ENCODE measurements at regions not wholly inside any gene's neighbourhood (a gene's known extent, or its start where the extent isn't known, plus 50 kb on each side); places are given as distances from the start of the nearest gene placed in this dataset.
A peak's percentile ranks its signal among the peaks of the same experiment; 100 is the strongest.
"Not testable (repeated sequence)": the region's sequence is repeated elsewhere in the genome, so short reads cannot be mapped to it uniquely, and the experiment has no call there.

DNA sequence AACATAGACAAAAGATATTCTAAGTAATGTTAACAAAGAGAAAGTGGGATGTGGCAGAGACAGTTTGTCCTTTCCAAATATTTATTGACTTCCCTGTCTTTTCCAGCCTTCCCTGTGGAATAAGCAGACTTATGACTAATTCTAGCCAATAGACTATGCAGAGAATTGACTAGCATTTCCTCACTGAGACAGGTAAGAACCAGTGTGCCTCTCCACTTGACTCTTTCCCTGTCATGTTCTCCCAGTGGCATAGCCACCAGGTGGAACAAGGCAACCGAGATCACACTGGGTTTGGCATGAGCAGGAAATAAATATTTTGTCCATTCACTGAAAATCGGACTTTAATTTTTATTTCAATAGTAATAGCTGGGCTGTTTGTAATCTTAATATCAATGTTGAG is 168.1 kb upstream of the CTAGE1 start:
- Histone ChIP-seq H3K79me2 (ENCODE audit: control insufficient read depth, insufficient read depth, low read length) (no peaks in the 10 kb centered on the region), H3K23ac (ENCODE audit: low read length) (no peak overlapping the region), H4K5ac (ENCODE audit: low read length) (no peak overlapping the region), H4K8ac (ENCODE audit: low read depth, low read length) (no peak overlapping the region), H2BK5ac (ENCODE audit: low read length) (no peak overlapping the region), H3K4ac (ENCODE audit: low read depth, low read length) (no peak overlapping the region), H3K56ac (ENCODE audit: low read length) (no peak overlapping the region), H3K27me3 (ENCODE audit: insufficient read depth, low read length, poor library complexity) (no peaks in the 10 kb centered on the region), H3K4me3 (ENCODE audit: low read length) (no peak overlapping the region), H3K27ac (ENCODE audit: low read depth, low read length) (no peak overlapping the region), H2AK5ac (ENCODE audit: low read length) (no peak overlapping the region), H3K9ac (ENCODE audit: low read length) (no peak overlapping the region), H2BK120ac (ENCODE audit: low read depth, low read length) (no peak overlapping the region), H3K4me1 (ENCODE audit: control insufficient read depth, low read depth, low read length) (no peaks in the 10 kb centered on the region), H3K79me1 (ENCODE audit: low read length) (no peaks in the 10 kb centered on the region), H2BK15ac (replicated peaks; ENCODE audit: low read depth) (no peak overlapping the region), H3K36me3 (ENCODE audit: control insufficient read depth, insufficient read depth, low read length) (no peaks in the 10 kb centered on the region), H3K4me2 (ENCODE audit: low read length) (no peak overlapping the region), H3K18ac (ENCODE audit: low read length) (no peak overlapping the region)
- no peak for DNase-seq
- WGBS (ENCODE audit: extremely low coverage, insufficient coverage, low lambda C conversion rate) = no CpG with 5 or more reads among the region's 2 CpGs

DNA sequence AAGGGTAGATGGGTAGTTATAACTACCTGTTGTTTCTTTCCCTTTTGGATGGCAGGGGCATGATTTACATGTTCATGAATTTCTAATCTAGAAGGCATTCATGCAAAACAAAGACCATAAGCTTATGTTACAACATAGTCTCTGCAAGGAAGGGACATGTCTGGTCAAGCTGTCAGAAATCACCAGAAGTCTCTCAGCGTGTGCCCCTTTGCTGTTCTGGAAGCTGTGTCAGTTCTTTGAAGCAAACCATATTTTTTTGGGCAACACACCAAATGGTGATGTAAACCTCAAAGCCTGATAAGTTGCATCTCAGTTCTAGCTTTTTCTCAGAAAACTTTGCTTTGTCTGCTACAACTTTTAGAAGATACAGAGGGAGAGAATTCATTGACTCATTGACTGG is 173.5 kb upstream of the CTAGE1 start:
- Histone ChIP-seq H3K23ac (ENCODE audit: low read length) (no peak overlapping the region), H3K4me1 (ENCODE audit: control insufficient read depth, low read depth, low read length) (no peaks in the 10 kb centered on the region), H3K4me2 (ENCODE audit: low read length) (no peak overlapping the region), H3K56ac (ENCODE audit: low read length) (no peak overlapping the region), H2BK120ac (ENCODE audit: low read depth, low read length) (no peak overlapping the region), H3K79me1 (ENCODE audit: low read length) (no peaks in the 10 kb centered on the region), H2AK5ac (ENCODE audit: low read length) (no peak overlapping the region), H4K8ac (ENCODE audit: low read depth, low read length) (no peak overlapping the region), H2BK5ac (ENCODE audit: low read length) (no peak overlapping the region), H3K36me3 (ENCODE audit: control insufficient read depth, insufficient read depth, low read length) (no peaks in the 10 kb centered on the region), H3K79me2 (ENCODE audit: control insufficient read depth, insufficient read depth, low read length) (no peaks in the 10 kb centered on the region), H3K4ac (ENCODE audit: low read depth, low read length) (no peak overlapping the region), H3K9ac (ENCODE audit: low read length) (no peak overlapping the region), H4K5ac (ENCODE audit: low read length) (no peak overlapping the region), H3K4me3 (ENCODE audit: low read length) (no peak overlapping the region), H3K27ac (ENCODE audit: low read depth, low read length) (no peak overlapping the region), H2BK15ac (replicated peaks; ENCODE audit: low read depth) (no peak overlapping the region), H3K18ac (ENCODE audit: low read length) (no peak overlapping the region), H3K27me3 (ENCODE audit: insufficient read depth, low read length, poor library complexity) (no peaks in the 10 kb centered on the region)
- DNase-seq = no peak
- no CpG with 5 or more reads among the region's 1 CpG for WGBS (ENCODE audit: extremely low coverage, insufficient coverage, low lambda C conversion rate)

DNA sequence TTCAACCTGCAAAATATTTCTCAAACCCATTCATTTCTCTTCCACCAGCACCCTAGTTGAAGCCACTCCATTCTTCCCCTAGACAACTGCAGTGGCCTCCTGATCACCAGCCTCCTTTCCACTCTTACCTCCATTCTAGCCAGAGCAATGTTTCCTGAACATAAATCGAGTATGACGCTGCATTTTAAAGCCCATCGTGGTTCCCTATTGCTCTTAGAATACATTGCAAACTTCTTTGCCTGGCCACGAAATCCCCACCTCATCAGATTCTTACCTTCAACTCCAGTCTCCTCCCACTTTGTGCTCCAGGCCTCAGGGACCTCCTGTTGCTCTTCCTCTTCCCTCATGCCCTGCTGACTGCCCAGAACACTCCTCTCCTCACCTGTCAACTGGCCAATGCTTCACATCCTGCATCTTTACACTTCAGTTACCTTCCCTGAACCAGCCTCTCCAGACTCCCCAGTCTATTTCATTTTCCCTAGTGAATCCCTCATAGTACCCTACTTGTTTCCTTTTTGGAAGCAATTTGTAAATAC is 176.5 kb upstream of the CTAGE1 start:
- Histone ChIP-seq H3K4ac (ENCODE audit: low read depth, low read length) (no peak overlapping the region), H4K8ac (ENCODE audit: low read depth, low read length) (no peak overlapping the region), H2BK15ac (replicated peaks; ENCODE audit: low read depth) (no peak overlapping the region), H3K36me3 (ENCODE audit: control insufficient read depth, insufficient read depth, low read length) (no peaks in the 10 kb centered on the region), H3K4me3 (ENCODE audit: low read length) (no peak overlapping the region), H3K4me2 (ENCODE audit: low read length) (no peak overlapping the region), H2BK5ac (ENCODE audit: low read length) (no peak overlapping the region), H2BK120ac (ENCODE audit: low read depth, low read length) (no peak overlapping the region), H3K18ac (ENCODE audit: low read length) (no peak overlapping the region), H3K56ac (ENCODE audit: low read length) (no peak overlapping the region), H3K23ac (ENCODE audit: low read length) (no peak overlapping the region), H3K9ac (ENCODE audit: low read length) (no peak overlapping the region), H3K79me1 (ENCODE audit: low read length) (no peaks in the 10 kb centered on the region), H2AK5ac (ENCODE audit: low read length) (no peak overlapping the region), H4K5ac (ENCODE audit: low read length) (no peak overlapping the region), H3K27ac (ENCODE audit: low read depth, low read length) (no peak overlapping the region), H3K27me3 (ENCODE audit: insufficient read depth, low read length, poor library complexity) (no peaks in the 10 kb centered on the region), H3K79me2 (ENCODE audit: control insufficient read depth, insufficient read depth, low read length) (no peaks in the 10 kb centered on the region), H3K4me1 (ENCODE audit: control insufficient read depth, low read depth, low read length) (no peaks in the 10 kb centered on the region)
- no CpG with 5 or more reads among the region's 4 CpGs for WGBS (ENCODE audit: extremely low coverage, insufficient coverage, low lambda C conversion rate)
- DNase-seq = peak; percentile 33

DNA sequence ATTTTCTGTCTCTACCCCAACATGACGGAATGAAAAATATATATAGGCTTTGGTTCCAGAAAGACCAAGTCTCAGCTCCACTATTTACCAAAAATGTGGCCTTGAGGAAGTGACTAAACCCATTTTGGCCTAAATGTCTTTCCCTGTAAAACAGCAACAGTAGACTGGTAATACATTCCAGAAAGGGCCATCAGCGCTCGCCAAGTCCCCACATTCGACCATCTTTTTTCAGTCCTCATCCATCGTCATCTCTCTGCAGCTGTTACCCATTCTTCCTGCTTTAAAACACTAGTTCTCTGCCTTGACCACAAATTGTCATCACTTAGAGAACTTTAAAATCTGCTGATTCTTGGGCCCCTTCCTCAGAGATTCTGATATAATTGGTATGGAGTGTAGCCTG is 183.8 kb upstream of the CTAGE1 start:
- no peak overlapping the region for H3K56ac ChIP-seq (ENCODE audit: low read length)
- no peak overlapping the region for H3K4ac ChIP-seq (ENCODE audit: low read depth, low read length)
- no peak overlapping the region for H2BK120ac ChIP-seq (ENCODE audit: low read depth, low read length)
- H3K4me3 ChIP-seq (ENCODE audit: low read length) = no peak overlapping the region
- no peak overlapping the region for H2AK5ac ChIP-seq (ENCODE audit: low read length)
- DNase-seq = no peak
- H3K27ac ChIP-seq (ENCODE audit: low read depth, low read length) = no peak overlapping the region
- no peaks in the 10 kb centered on the region for H3K79me1 ChIP-seq (ENCODE audit: low read length)
- no peak overlapping the region for H3K4me2 ChIP-seq (ENCODE audit: low read length)
- no peak overlapping the region for H3K9ac ChIP-seq (ENCODE audit: low read length)
- no CpG with 5 or more reads among the region's 5 CpGs for WGBS (ENCODE audit: extremely low coverage, insufficient coverage, low lambda C conversion rate)
- no peak overlapping the region for H3K18ac ChIP-seq (ENCODE audit: low read length)
- H4K8ac ChIP-seq (ENCODE audit: low read depth, low read length) = no peak overlapping the region
- no peak overlapping the region for H2BK5ac ChIP-seq (ENCODE audit: low read length)
- no peaks in the 10 kb centered on the region for H3K36me3 ChIP-seq (ENCODE audit: control insufficient read depth, insufficient read depth, low read length)
- H3K79me2 ChIP-seq (ENCODE audit: control insufficient read depth, insufficient read depth, low read length) = no peaks in the 10 kb centered on the region
- H3K4me1 ChIP-seq (ENCODE audit: control insufficient read depth, low read depth, low read length) = no peaks in the 10 kb centered on the region
- H3K23ac ChIP-seq (ENCODE audit: low read length) = no peak overlapping the region
- H2BK15ac ChIP-seq (replicated peaks; ENCODE audit: low read depth) = no peak overlapping the region
- no peaks in the 10 kb centered on the region for H3K27me3 ChIP-seq (ENCODE audit: insufficient read depth, low read length, poor library complexity)
- H4K5ac ChIP-seq (ENCODE audit: low read length) = no peak overlapping the region

DNA sequence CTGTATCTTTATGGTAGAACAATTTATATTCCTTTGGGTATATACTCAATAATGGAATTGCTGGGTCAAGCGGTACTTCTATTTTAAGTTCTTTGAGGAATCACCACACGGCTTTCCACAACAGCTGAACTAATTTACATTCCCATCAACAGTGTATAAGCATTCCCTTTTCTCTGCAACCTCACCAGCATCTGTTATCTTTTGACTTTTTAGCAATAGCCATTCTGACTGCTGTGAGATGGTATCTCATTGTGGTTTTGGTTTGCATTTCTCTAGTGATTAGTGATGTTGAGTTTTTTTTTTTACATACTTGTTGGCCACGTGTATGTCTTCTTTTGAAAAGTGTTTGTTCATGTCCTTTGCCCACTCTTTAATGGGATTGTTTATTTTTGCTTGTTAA is 184.7 kb upstream of the CTAGE1 start:
- not testable (repeated sequence) for H3K4ac ChIP-seq (ENCODE audit: low read depth, low read length); H2BK5ac ChIP-seq (ENCODE audit: low read length); H3K27ac ChIP-seq (ENCODE audit: low read depth, low read length); H2BK15ac ChIP-seq (replicated peaks; ENCODE audit: low read depth); H3K79me2 ChIP-seq (ENCODE audit: control insufficient read depth, insufficient read depth, low read length); H4K8ac ChIP-seq (ENCODE audit: low read depth, low read length); H2BK120ac ChIP-seq (ENCODE audit: low read depth, low read length); H2AK5ac ChIP-seq (ENCODE audit: low read length); H3K27me3 ChIP-seq (ENCODE audit: insufficient read depth, low read length, poor library complexity); H3K36me3 ChIP-seq (ENCODE audit: control insufficient read depth, insufficient read depth, low read length); H3K4me1 ChIP-seq (ENCODE audit: control insufficient read depth, low read depth, low read length); H3K23ac ChIP-seq (ENCODE audit: low read length); H3K18ac ChIP-seq (ENCODE audit: low read length); H3K79me1 ChIP-seq (ENCODE audit: low read length); DNase-seq; H3K4me2 ChIP-seq (ENCODE audit: low read length); H4K5ac ChIP-seq (ENCODE audit: low read length); H3K9ac ChIP-seq (ENCODE audit: low read length); H3K4me3 ChIP-seq (ENCODE audit: low read length); H3K56ac ChIP-seq (ENCODE audit: low read length)
- WGBS (ENCODE audit: extremely low coverage, insufficient coverage, low lambda C conversion rate) = no CpG with 5 or more reads among the region's 3 CpGs

DNA sequence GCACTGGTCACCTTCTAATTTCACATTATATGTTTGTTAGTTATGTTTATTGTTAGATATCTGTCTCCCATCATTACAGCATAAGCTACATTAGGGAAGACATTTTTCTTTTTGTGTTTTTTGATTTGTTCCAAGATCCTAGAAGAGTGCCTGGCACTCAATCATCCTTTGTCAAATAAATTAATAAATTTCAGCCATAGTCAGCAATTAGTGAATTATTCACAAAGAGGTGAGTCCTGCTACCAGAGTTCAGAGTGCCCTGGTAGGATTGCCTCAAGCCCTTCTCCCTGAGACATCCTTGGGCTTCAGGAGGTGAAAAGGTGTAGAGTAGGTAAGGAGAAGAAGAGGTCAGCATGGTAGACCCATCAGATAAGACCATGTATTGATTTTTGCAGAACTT is 186.2 kb upstream of the CTAGE1 start:
- H3K79me1 ChIP-seq (ENCODE audit: low read length) = no peaks in the 10 kb centered on the region
- no peak for DNase-seq
- H3K36me3 ChIP-seq (ENCODE audit: control insufficient read depth, insufficient read depth, low read length) = no peaks in the 10 kb centered on the region
- H4K8ac ChIP-seq (ENCODE audit: low read depth, low read length) = no peak overlapping the region
- no peak overlapping the region for H3K27ac ChIP-seq (ENCODE audit: low read depth, low read length)
- H3K18ac ChIP-seq (ENCODE audit: low read length) = no peak overlapping the region
- H3K23ac ChIP-seq (ENCODE audit: low read length) = no peak overlapping the region
- H2BK15ac ChIP-seq (replicated peaks; ENCODE audit: low read depth) = no peak overlapping the region
- H3K27me3 ChIP-seq (ENCODE audit: insufficient read depth, low read length, poor library complexity) = no peaks in the 10 kb centered on the region
- H3K79me2 ChIP-seq (ENCODE audit: control insufficient read depth, insufficient read depth, low read length) = no peaks in the 10 kb centered on the region
- no peak overlapping the region for H3K56ac ChIP-seq (ENCODE audit: low read length)
- no peak overlapping the region for H3K9ac ChIP-seq (ENCODE audit: low read length)
- no peak overlapping the region for H2BK120ac ChIP-seq (ENCODE audit: low read depth, low read length)
- H3K4me3 ChIP-seq (ENCODE audit: low read length) = no peak overlapping the region
- H3K4me2 ChIP-seq (ENCODE audit: low read length) = no peak overlapping the region
- H2BK5ac ChIP-seq (ENCODE audit: low read length) = no peak overlapping the region
- no peak overlapping the region for H4K5ac ChIP-seq (ENCODE audit: low read length)
- H3K4ac ChIP-seq (ENCODE audit: low read depth, low read length) = no peak overlapping the region
- no peaks in the 10 kb centered on the region for H3K4me1 ChIP-seq (ENCODE audit: control insufficient read depth, low read depth, low read length)
- no peak overlapping the region for H2AK5ac ChIP-seq (ENCODE audit: low read length)

Data from mesendoderm (in vitro differentiated cells).